K562 (cell line): ENCODE measurements at regions not wholly inside any gene's neighbourhood (a gene's known extent, or its start where the extent isn't known, plus 50 kb on each side); places are given as distances from the start of the nearest gene placed in this dataset.

Experiments
- ATAC-seq: fragments of 200-7000 bp; cut with Tn5 transposase; 3 replicates; pipeline ENCODE4 v1.9.1; 2020; ENCODE audit warnings: moderate library complexity
- BruUV-seq: library from RNA; stranded (reverse); fragments of 400-500 nt; replicated peaks from 2 replicates; lab custom pipeline; 2021; lab: Mats Ljungman, UMichigan
- CTCF ChIA-PET: fragments of 300-600 bp; formaldehyde crosslinking; extraction: SDS; loops from one replicate; lab custom pipeline; 2021; ENCODE audit warnings: low intra/inter-chr PET ratio; lab: Yijun Ruan, JAX
- POLR2A ChIA-PET: fragments of 300-600, 350-650 bp; sonication (Branson Sonifier 250); formaldehyde crosslinking; extraction: SDS; loops from one replicate; lab custom pipeline; 2021; ENCODE audit warnings: antibody characterized with exemption, inconsistent platforms; lab: Yijun Ruan, JAX
- DNase-seq, 4 experiments: peaks; one replicate each; pipeline versions ENCODE4 v3.0.0 to v3.0.0-alpha.2; 2011 to 2018; ENCODE audit warnings: low spot score in 3 of 4, mixed read lengths in 3 of 4; ENCODE audit errors: extremely low read depth in 1 of 4
- FAIRE-seq: peaks from 2 replicates; lab custom pipeline; 2011; peaks lifted over from hg19 to GRCh38; lab: Jason Lieb, UNC
- H2AFZ ChIP-seq: 2 replicates; pipeline ENCODE4 v1.6.0; 2011; ENCODE audit warnings: low read depth, low read length, control low read depth, inconsistent platforms
- H3K27ac ChIP-seq: fragments of 200-600 bp; 3 replicates; pipeline ENCODE4 v1.8.0; 2011; ENCODE audit warnings: low read depth, mild to moderate bottlenecking, control low read depth, inconsistent platforms, low read length, moderate library complexity, mixed read lengths; ENCODE audit errors: extremely low read depth
- H3K27me3 ChIP-seq, 2 experiments: fragments of 300-600 bp in 1 of 2; 2 replicates in 1 of 2; 3 replicates in 1 of 2; pipeline versions ENCODE4 v1.6.0 to v1.8.0; 2011; ENCODE audit warnings: inconsistent platforms in 2 of 2, low read length in 2 of 2, mild to moderate bottlenecking in 1 of 2, mixed read lengths in 1 of 2, moderate library complexity in 1 of 2; ENCODE audit not compliant: control insufficient read depth in 2 of 2, insufficient read depth in 2 of 2
- H3K36me3 ChIP-seq: fragments of 300-600 bp; 3 replicates; pipeline ENCODE4 v1.8.0; 2011; ENCODE audit warnings: mild to moderate bottlenecking, low read length, inconsistent platforms; ENCODE audit not compliant: control insufficient read depth, insufficient read depth
- H3K4me1 ChIP-seq, 2 experiments: fragments of 200-600 bp in 1 of 2; replicated peaks in 1 of 2; 2 replicates in 1 of 2; 3 replicates in 1 of 2; pipeline versions ENCODE4 v1.5.1 to v1.8.0; 2011; ENCODE audit warnings: inconsistent platforms in 2 of 2, low read length in 2 of 2, mild to moderate bottlenecking in 1 of 2, mixed read lengths in 1 of 2, moderate library complexity in 1 of 2; ENCODE audit not compliant: control insufficient read depth in 2 of 2, insufficient read depth in 2 of 2
- H3K4me2 ChIP-seq: 2 replicates; pipeline ENCODE4 v1.6.1; 2011; ENCODE audit warnings: low read length, control low read depth, inconsistent platforms, mixed read lengths; ENCODE audit not compliant: insufficient read depth
- H3K4me3 ChIP-seq: fragments of 200-600 bp; sonication (generic), shearing (Covaris generic); 2 replicates; pipeline ENCODE4 v1.5.1; 2016; ENCODE audit warnings: control low read depth, inconsistent platforms
- H3K79me2 ChIP-seq: fragments of 200-600 bp; 3 replicates; pipeline ENCODE4 v1.8.0; 2011; ENCODE audit warnings: low read length, inconsistent platforms; ENCODE audit not compliant: control insufficient read depth, insufficient read depth
- H3K9ac ChIP-seq, 2 experiments: 2 replicates each; pipeline versions ENCODE4 v1.6.0 to v1.6.1; 2011; ENCODE audit warnings: low read depth in 2 of 2, low read length in 2 of 2, control low read depth in 1 of 2, inconsistent platforms in 1 of 2, mild to moderate bottlenecking in 1 of 2, mixed read lengths in 1 of 2; ENCODE audit not compliant: insufficient read depth in 1 of 2
- H3K9me1 ChIP-seq: one replicate; pipeline ENCODE4 v1.6.0; 2011; ENCODE audit warnings: inconsistent platforms, mild to moderate bottlenecking, low read length, moderate library complexity; ENCODE audit not compliant: control insufficient read depth, insufficient read depth
- H3K9me3 ChIP-seq: replicated peaks from 2 replicates; pipeline ENCODE4 v1.5.1; 2011; ENCODE audit warnings: low read depth, low read length, inconsistent platforms; ENCODE audit not compliant: control insufficient read depth, insufficient read depth
- H4K20me1 ChIP-seq: replicated peaks from 2 replicates; pipeline ENCODE4 v1.6.1; 2011; ENCODE audit warnings: low read length, inconsistent platforms, mixed read lengths; ENCODE audit not compliant: control insufficient read depth, insufficient read depth
- ARID1B ChIP-seq: fragments of 450-650 bp; IDR thresholded peaks from 2 replicates; pipeline ENCODE4 v1.6.1; 2016; ENCODE audit warnings: antibody characterized with exemption, mild to moderate bottlenecking, inconsistent platforms
- ARID2 ChIP-seq: fragments of 450-650 bp; IDR thresholded peaks from 2 replicates; pipeline ENCODE4 v1.6.1; 2017; ENCODE audit warnings: antibody characterized with exemption, mild to moderate bottlenecking
- CREB1 ChIP-seq, 2 experiments: sonication (generic) in 1 of 2; formaldehyde crosslinking in 1 of 2; IDR thresholded peaks; 2 replicates each; pipeline versions ENCODE4 v1.6.1 to v1.8.0; 2012 to 2022; ENCODE audit warnings: inconsistent platforms in 1 of 2, mild to moderate bottlenecking in 1 of 2, missing genetic modification reagents in 1 of 2, moderate library complexity in 1 of 2
- ESRRA ChIP-seq: fragments of 450-650 bp; IDR thresholded peaks from 2 replicates; pipeline ENCODE4 v1.6.1; 2014; ENCODE audit warnings: low read depth, mild to moderate bottlenecking, moderate library complexity, borderline replicate concordance
- FOXK1 ChIP-seq: sonication (generic); formaldehyde crosslinking; IDR thresholded peaks from 2 replicates; pipeline ENCODE4 v1.8.0; 2022; ENCODE audit warnings: missing genetic modification reagents, mild to moderate bottlenecking, borderline replicate concordance
- HDGF ChIP-seq: fragments of 450-650 bp; IDR thresholded peaks from 2 replicates; pipeline ENCODE4 v1.6.1; 2016
- OTX1 ChIP-seq: fragments of 450-650 bp; formaldehyde crosslinking; IDR thresholded peaks from 2 replicates; pipeline ENCODE4 v1.4.0; 2022; ENCODE audit warnings: mild to moderate bottlenecking
- SPI1 ChIP-seq: IDR thresholded peaks from 2 replicates; pipeline ENCODE4 v1.6.1; 2011; ENCODE audit warnings: low read depth, low read length, control low read depth, borderline replicate concordance
- SREBF2 ChIP-seq: sonication (generic); formaldehyde crosslinking; IDR thresholded peaks from 2 replicates; pipeline ENCODE4 v1.4.0; 2020; ENCODE audit warnings: mild to moderate bottlenecking, missing genetic modification reagents
- SRSF7 ChIP-seq: fragments of 200-400 bp; formaldehyde crosslinking; optimal IDR thresholded peaks from 2 replicates; pipeline ENCODE3; 2017; ENCODE audit warnings: mild to moderate bottlenecking, low read depth, low read length
- TEAD4 ChIP-seq, 2 experiments: sonication (generic) in 1 of 2; formaldehyde crosslinking in 1 of 2; IDR thresholded peaks; 2 replicates each; pipeline versions ENCODE4 v1.6.1 to v1.8.0; 2012 to 2022; ENCODE audit warnings: borderline replicate concordance in 1 of 2, inconsistent platforms in 1 of 2, low read length in 1 of 2, mild to moderate bottlenecking in 1 of 2, missing genetic modification reagents in 1 of 2
- WHSC1 ChIP-seq: IDR thresholded peaks from one replicate; pipeline ENCODE4 v1.6.1; 2012; ENCODE audit warnings: low read length, control low read depth, inconsistent platforms
- ZNF274 ChIP-seq: IDR thresholded peaks from 2 replicates; pipeline ENCODE4 v1.6.1; 2011; ENCODE audit warnings: low read depth, mild to moderate bottlenecking, low read length, moderate library complexity, borderline replicate concordance
- ZNF444 ChIP-seq: fragments of 250-450 bp; sonication (Bioruptor Pico); IDR thresholded peaks from 2 replicates; pipeline ENCODE4 v1.4.0; 2020; ENCODE audit warnings: mild to moderate bottlenecking, moderate library complexity
- WGBS: fragments of 100-300 bp; shearing (Covaris generic); methylation state at CpG from one replicate; pipeline ENCODE4 v1.1.6; 2016; ENCODE audit warnings: low coverage, mixed read lengths; ENCODE audit not compliant: insufficient coverage; ENCODE audit errors: missing lambda C conversion rate; 5-methylcytosine and 5-hydroxymethylcytosine counted together
- in situ Hi-C: fragments of 300-500 bp; cut with MboI; formaldehyde crosslinking; loops from 4 replicates; pipeline ENCODE4 v1.15.0; 2018; ENCODE audit warnings: inconsistent platforms, mixed read lengths
- intact Hi-C: fragments of 100-400 bp; cut with micrococcal nuclease; formaldehyde crosslinking; loops from 2 replicates; pipeline ENCODE4 v1.14.2; 2022
- TF ChIP-seq, protein P1 (sequence below): fragments of 450-650 bp; formaldehyde crosslinking; IDR thresholded peaks from 2 replicates; pipeline ENCODE4 v1.4.0; 2020; ENCODE audit warnings: mild to moderate bottlenecking, moderate library complexity
- TF ChIP-seq, protein P2 (sequence below): fragments of 450-650 bp; IDR thresholded peaks from 2 replicates; pipeline ENCODE4 v1.6.1; 2018; ENCODE audit not compliant: partially characterized antibody

- H3K9ac ChIP-seq: no peak overlapping the region
- intact Hi-C loops: no loop called here
- H2AFZ ChIP-seq: no peak overlapping the region
- no peak overlapping the region for H3K4me2 ChIP-seq
- no peak overlapping the region for H3K27ac ChIP-seq
- H4K20me1 ChIP-seq: peaks cover 24% of the 10 kb centered on the region
- 0% methylated on average over 1 of the region's 1 CpG for WGBS
- peaks cover 2 to 5% of the 10 kb centered on the region in 2 experiments; a peak in 3 of 5 replicates for H3K27me3 ChIP-seq
- H3K36me3 ChIP-seq: no peaks in the 10 kb centered on the region
- H3K4me1 ChIP-seq: no peaks in the 10 kb centered on the region
- TF ChIP-seq ZNF444 (CRISPR knock-in tag): no peak
- TF ChIP-seq CREB1 (IDR thresholded peaks at IDR 0.05): no peak
- no peak for TF ChIP-seq CREB1 (CRISPR knock-in tag; IDR thresholded peaks at IDR 0.05)
- TF ChIP-seq ARID2: no peak
- no peak for TF ChIP-seq SRSF7
- no peak for TF ChIP-seq FOXK1 (CRISPR knock-in tag)
- TF ChIP-seq OTX1: no peak
- TF ChIP-seq SPI1: no peak
- no peak for TF ChIP-seq TEAD4 (IDR thresholded peaks at IDR 0.05; ENCODE audit: low read length)
- TF ChIP-seq TEAD4 (CRISPR knock-in tag; IDR thresholded peaks at IDR 0.05; ENCODE audit: borderline replicate concordance): no peak
- TF ChIP-seq, protein P1, sequence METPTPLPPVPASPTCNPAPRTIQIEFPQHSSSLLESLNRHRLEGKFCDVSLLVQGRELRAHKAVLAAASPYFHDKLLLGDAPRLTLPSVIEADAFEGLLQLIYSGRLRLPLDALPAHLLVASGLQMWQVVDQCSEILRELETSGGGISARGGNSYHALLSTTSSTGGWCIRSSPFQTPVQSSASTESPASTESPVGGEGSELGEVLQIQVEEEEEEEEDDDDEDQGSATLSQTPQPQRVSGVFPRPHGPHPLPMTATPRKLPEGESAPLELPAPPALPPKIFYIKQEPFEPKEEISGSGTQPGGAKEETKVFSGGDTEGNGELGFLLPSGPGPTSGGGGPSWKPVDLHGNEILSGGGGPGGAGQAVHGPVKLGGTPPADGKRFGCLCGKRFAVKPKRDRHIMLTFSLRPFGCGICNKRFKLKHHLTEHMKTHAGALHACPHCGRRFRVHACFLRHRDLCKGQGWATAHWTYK (CRISPR knock-in tag): no peak
- TF ChIP-seq SREBF2 (CRISPR knock-in tag): no peak
- no peak for TF ChIP-seq ZNF274
- TF ChIP-seq WHSC1: no peak
- no peak for TF ChIP-seq HDGF
- no peak for TF ChIP-seq ARID1B
- no peak for TF ChIP-seq ESRRA
- TF ChIP-seq, protein P2, sequence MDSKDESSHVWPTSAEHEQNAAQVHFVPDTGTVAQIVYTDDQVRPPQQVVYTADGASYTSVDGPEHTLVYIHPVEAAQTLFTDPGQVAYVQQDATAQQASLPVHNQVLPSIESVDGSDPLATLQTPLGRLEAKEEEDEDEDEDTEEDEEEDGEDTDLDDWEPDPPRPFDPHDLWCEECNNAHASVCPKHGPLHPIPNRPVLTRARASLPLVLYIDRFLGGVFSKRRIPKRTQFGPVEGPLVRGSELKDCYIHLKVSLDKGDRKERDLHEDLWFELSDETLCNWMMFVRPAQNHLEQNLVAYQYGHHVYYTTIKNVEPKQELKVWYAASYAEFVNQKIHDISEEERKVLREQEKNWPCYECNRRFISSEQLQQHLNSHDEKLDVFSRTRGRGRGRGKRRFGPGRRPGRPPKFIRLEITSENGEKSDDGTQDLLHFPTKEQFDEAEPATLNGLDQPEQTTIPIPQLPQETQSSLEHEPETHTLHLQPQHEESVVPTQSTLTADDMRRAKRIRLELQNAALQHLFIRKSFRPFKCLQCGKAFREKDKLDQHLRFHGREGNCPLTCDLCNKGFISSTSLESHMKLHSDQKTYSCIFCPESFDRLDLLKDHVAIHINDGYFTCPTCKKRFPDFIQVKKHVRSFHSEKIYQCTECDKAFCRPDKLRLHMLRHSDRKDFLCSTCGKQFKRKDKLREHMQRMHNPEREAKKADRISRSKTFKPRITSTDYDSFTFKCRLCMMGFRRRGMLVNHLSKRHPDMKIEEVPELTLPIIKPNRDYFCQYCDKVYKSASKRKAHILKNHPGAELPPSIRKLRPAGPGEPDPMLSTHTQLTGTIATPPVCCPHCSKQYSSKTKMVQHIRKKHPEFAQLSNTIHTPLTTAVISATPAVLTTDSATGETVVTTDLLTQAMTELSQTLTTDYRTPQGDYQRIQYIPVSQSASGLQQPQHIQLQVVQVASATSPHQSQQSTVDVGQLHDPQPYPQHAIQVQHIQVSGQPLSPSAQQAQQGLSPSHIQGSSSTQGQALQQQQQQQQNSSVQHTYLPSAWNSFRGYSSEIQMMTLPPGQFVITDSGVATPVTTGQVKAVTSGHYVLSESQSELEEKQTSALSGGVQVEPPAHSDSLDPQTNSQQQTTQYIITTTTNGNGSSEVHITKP: no peak
- no TSS peak for BruUV-seq
- DNase-seq (no peak), ATAC-seq (no peak), FAIRE-seq (no peak)
- no peaks in the 10 kb centered on the region for H3K79me2 ChIP-seq
- ChIA-PET CTCF (interaction anchor here (1.0 to 11.0 kb wide), 13 partner anchors 8 to 1215 kb away, joined by 3 to 549 read pairs (median 9); partner anchors contain the start of gene RSPH14), POLR2A (interaction anchor here (0.6 to 5.9 kb wide), 28 partner anchors 8 to 426 kb away, joined by 3 to 51 read pairs (median 3); no protein-coding TSS in a partner anchor)
- in situ Hi-C loops: loop anchor here (5.0 to 25.0 kb wide), 3 partner anchors 317 to 627 kb away; partner anchors contain the start of gene IGLL1
- no peak overlapping the region for H3K4me3 ChIP-seq
- H3K9me3 ChIP-seq: no peaks in the 10 kb centered on the region
- H3K9me1 ChIP-seq: no peaks in the 10 kb centered on the region
These were observed 72.7 kb downstream of the IGLL5 start for GRCh38 chr22:22960307-22960706.
